Thyroid gland (tissue), 4 donors: ENCODE measurements at regions not wholly inside any gene's neighbourhood (a gene's known extent, or its start where the extent isn't known, plus 50 kb on each side); places are given as distances from the start of the nearest gene placed in this dataset.

ENCODE experiments used
- POLR2A ChIP-seq, 2 donors: fragments of 450-650 bp; IDR thresholded peaks; one replicate each; pipeline ENCODE4 v1.6.1; 2017; ENCODE audit warnings: antibody characterized with exemption in 2 of 2, mild to moderate bottlenecking in 2 of 2, moderate library complexity in 1 of 2
- TF ChIP-seq, protein P1 (sequence below), 6 experiments: fragments of 200-600 bp in 3 of 6; fragments of 450-650 bp in 3 of 6; sonication (generic) in 3 of 6; IDR thresholded peaks; one replicate each; pipeline ENCODE4 v1.5.1; 2016 to 2019; ENCODE audit warnings: antibody characterized with exemption in 6 of 6, mild to moderate bottlenecking in 2 of 6, inconsistent platforms in 1 of 6, moderate library complexity in 1 of 6

DNA sequence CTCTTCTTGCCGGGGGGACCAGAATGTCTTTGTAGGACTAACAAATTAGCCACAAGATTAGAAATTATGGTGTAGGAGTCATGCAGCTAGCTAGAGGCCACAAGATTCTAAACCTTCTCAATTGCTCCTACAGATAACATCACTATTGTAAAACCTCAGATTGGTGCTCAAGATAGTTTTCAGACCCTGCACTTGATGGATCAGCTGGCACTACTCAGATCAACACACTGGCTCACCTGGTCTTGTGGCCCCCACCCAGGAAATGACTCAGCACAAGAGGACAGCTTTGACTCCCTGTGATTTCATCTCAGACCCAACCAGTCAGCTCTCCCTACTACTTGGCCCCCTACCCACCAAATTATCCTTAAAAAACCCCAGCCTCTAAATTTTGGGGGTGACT is 124.1 kb upstream of the RASGRP1 start:
- TF ChIP-seq, protein P1, sequence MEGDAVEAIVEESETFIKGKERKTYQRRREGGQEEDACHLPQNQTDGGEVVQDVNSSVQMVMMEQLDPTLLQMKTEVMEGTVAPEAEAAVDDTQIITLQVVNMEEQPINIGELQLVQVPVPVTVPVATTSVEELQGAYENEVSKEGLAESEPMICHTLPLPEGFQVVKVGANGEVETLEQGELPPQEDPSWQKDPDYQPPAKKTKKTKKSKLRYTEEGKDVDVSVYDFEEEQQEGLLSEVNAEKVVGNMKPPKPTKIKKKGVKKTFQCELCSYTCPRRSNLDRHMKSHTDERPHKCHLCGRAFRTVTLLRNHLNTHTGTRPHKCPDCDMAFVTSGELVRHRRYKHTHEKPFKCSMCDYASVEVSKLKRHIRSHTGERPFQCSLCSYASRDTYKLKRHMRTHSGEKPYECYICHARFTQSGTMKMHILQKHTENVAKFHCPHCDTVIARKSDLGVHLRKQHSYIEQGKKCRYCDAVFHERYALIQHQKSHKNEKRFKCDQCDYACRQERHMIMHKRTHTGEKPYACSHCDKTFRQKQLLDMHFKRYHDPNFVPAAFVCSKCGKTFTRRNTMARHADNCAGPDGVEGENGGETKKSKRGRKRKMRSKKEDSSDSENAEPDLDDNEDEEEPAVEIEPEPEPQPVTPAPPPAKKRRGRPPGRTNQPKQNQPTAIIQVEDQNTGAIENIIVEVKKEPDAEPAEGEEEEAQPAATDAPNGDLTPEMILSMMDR (IDR thresholded peaks at IDR 0.05) = no peak
- no peak for TF ChIP-seq POLR2A (IDR thresholded peaks at IDR 0.05)
